ENCODE measurements at regions not wholly inside any gene's neighbourhood (a gene's known extent, or its start where the extent isn't known, plus 50 kb on each side); places are given as distances from the start of the nearest gene placed in this dataset.

DNA sequence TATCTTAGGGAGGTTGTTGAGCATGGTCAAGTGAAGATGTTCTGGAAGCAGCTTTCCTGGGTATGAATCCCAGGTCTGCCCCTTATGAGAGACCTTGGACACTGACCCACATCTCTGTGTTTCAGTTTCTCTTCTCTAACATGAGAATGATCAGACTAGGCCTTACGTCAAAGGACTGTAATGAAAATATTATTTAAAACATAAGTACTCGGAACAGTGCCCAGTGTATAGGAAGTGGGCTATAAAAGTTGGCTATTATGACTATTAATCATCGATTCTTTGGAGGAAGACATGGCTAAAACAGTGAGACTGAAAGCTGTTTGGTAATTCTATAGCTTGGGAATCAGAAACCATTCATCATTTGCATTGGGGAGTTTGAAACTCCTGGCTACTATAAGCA is 65.3 kb upstream of the MYO10 start:
- CTCF ChIA-PET: no interaction called here
- TF ChIP-seq, protein P1, sequence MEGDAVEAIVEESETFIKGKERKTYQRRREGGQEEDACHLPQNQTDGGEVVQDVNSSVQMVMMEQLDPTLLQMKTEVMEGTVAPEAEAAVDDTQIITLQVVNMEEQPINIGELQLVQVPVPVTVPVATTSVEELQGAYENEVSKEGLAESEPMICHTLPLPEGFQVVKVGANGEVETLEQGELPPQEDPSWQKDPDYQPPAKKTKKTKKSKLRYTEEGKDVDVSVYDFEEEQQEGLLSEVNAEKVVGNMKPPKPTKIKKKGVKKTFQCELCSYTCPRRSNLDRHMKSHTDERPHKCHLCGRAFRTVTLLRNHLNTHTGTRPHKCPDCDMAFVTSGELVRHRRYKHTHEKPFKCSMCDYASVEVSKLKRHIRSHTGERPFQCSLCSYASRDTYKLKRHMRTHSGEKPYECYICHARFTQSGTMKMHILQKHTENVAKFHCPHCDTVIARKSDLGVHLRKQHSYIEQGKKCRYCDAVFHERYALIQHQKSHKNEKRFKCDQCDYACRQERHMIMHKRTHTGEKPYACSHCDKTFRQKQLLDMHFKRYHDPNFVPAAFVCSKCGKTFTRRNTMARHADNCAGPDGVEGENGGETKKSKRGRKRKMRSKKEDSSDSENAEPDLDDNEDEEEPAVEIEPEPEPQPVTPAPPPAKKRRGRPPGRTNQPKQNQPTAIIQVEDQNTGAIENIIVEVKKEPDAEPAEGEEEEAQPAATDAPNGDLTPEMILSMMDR (IDR thresholded peaks at IDR 0.05; ENCODE audit: control extremely low read depth, extremely low read depth, low read depth, missing control alignments): no peak
- POLR2A ChIA-PET: no interaction called here
- DNase-seq (ENCODE audit: extremely low spot score): no peak

DNA sequence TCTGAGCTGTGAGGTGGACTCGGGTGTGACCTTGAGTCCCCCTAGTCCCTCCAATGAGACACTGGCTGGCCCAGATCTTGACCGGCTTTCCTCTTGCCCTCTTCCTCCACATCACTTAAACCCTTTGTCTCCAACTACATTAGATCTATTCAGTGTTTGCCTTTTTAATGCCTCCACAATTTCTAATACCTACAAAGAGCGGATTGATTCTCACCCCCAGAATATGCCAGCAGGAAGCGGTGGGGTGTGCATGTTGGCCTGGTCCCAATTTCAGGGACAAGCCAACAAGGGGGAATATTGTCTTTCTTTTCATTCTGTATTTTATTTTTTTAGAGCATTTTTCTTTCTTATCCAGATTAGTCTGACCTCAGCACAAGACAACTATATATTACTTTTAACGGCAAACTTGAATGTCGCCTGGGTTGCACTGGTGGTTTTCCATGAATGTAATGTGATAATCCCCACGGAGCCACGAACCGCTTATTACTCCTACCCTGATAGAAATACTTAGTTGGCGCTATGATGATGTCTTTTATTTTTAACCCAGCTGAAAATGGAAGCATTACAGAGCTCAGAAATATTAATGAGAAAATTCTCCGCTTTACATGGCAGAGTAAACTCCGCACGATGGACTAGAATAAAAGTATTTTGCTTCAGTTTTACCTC is 68.5 kb upstream of the MYO10 start:
- POLR2A ChIA-PET: no interaction called here
- CTCF ChIA-PET: no interaction called here
- TF ChIP-seq, protein P1 (IDR thresholded peaks at IDR 0.05; ENCODE audit: control extremely low read depth, extremely low read depth, low read depth, missing control alignments): no peak
- no peak for DNase-seq (ENCODE audit: extremely low spot score)

DNA sequence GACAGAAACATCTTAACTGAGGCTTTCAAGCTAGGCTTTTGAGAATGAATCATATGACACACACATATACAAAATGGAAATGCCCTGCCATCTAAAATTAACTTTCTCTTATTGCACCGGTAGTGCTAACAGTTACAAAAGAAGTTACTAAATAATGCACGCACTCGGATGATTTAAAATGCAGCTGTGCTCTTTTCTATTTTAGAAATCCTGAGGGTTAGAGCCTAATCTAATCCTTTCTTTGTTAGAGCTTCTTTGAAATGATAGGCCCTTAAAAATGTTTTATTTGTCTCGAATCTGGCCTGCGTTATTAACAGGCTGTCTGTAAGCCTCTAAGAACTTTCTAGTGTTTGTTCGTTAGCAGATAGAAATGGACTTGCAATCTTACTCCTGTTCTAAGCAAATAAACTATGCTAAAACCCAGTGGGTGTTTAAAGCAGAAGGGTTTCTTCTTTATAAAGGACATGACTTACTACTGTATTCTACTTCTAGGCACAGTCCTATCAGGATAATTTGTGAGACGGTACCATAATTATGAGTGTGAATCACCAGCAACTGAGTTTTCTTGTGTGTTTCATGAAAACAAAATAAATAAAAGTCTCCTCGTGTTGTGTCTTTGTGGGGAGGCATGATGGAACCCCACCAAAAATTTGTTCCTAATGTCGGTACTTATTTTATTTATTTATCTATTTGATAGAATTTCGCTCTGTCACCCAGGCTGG is 69.2 kb upstream of the MYO10 start:
- no peak for DNase-seq (ENCODE audit: extremely low spot score)
- ChIA-PET POLR2A (no interaction called here), CTCF (no interaction called here)
- TF ChIP-seq, protein P1 (IDR thresholded peaks at IDR 0.05; ENCODE audit: control extremely low read depth, extremely low read depth, low read depth, missing control alignments): no peak

DNA sequence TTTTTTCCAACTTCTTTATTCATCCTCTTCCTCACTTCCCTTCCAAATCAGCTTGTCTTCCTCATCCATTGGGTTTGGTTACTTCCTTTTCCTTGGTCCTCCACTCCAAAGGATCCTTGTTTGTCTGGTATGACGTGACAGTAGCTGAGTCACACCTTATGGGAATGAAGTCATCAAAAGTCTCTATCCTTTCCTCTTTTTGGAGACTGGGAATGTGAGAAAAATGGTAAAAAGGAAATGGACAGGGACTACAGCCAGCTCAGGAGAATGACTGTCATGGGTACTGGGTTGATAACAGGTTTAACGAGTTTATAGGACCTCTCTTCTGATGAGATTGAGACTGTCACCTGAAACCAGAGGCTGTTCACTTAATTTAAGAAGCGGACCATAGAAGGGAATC is 76.2 kb upstream of the MYO10 start:
- ChIA-PET POLR2A (no interaction called here), CTCF (no interaction called here)
- no peak for DNase-seq (ENCODE audit: extremely low spot score)
- TF ChIP-seq, protein P1 (IDR thresholded peaks at IDR 0.05; ENCODE audit: control extremely low read depth, extremely low read depth, low read depth, missing control alignments): no peak

DNA sequence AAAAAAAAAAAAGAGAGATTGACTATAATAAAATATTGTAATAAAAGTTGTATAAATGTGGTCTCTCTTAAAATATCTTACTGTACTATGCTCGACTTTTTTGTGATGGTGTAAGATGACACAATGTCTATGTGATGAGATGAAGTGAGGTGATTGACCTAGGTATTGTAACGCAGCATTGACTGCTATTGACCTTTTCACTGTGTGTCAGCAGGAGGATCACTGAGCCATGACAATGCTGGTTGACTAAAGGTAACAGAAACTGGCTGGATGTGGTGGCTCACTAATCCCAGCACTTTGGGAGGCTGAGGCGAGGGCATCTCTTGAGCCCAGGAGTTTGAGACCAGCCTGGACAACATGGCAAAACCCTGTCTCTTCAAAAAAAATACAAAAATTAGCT is 78.6 kb upstream of the MYO10 start:
- DNase-seq (ENCODE audit: extremely low spot score): no peak
- TF ChIP-seq, protein P1 (IDR thresholded peaks at IDR 0.05; ENCODE audit: control extremely low read depth, extremely low read depth, low read depth, missing control alignments): no peak
- ChIA-PET CTCF (no interaction called here), POLR2A (no interaction called here)

DNA sequence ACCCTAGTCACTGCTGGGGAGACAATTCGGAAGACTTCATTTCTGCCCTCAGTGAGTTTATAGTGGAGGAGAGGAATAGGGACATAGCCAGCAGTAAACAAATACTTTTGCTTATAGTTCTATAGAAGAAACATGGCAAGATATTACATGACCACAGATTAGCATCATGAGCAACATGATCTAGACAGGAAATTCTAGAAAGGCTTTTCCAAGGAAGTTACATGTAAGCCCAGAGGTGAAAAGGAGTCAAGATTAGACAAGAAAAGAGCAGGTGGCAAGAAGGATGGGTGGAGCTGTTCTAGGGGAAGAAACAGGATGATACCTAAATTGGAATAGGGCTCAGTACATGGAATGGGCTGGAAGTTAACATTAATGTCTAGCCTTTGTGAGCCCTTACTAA is 82.8 kb upstream of the MYO10 start:
- ChIA-PET POLR2A (no interaction called here), CTCF (no interaction called here)
- DNase-seq (ENCODE audit: extremely low spot score): no peak
- TF ChIP-seq, protein P1 (IDR thresholded peaks at IDR 0.05; ENCODE audit: control extremely low read depth, extremely low read depth, low read depth, missing control alignments): no peak

Measured in GM10248 (cell line).